ENCODE measurements at regions not wholly inside any gene's neighbourhood (a gene's known extent, or its start where the extent isn't known, plus 50 kb on each side); places are given as distances from the start of the nearest gene placed in this dataset.

GRCh38 chr10:125396676-125397075 lies 236.3 kb upstream of the CTBP2 start:
- DNase-seq = no peak

GRCh38 chr10:125392609-125393008 lies 232.2 kb upstream of the CTBP2 start:
- no peak for DNase-seq

- DNase-seq = no peak
Observed at GRCh38 chr10:125392154-125392553, 231.8 kb upstream of the CTBP2 start.

- DNase-seq = no peak
Observed at GRCh38 chr10:125389648-125390047, 229.3 kb upstream of the CTBP2 start.

- DNase-seq = no peak
Observed at GRCh38 chr10:125379592-125379991, 219.2 kb upstream of the CTBP2 start.

- DNase-seq = no peak
Observed at GRCh38 chr10:125377368-125377767, 217.0 kb upstream of the CTBP2 start.

GRCh38 chr10:125375210-125375609 lies 214.8 kb upstream of the CTBP2 start:
- no peak for DNase-seq

- DNase-seq = no peak
Observed at GRCh38 chr10:125373546-125373945, 213.2 kb upstream of the CTBP2 start.

GRCh38 chr10:125370578-125370977 lies 210.2 kb upstream of the CTBP2 start:
- DNase-seq = no peak

GRCh38 chr10:125369382-125370326 lies 209.3 kb upstream of the CTBP2 start:
- DNase-seq = no peak

- no peak for DNase-seq
Observed at GRCh38 chr10:125368146-125368545, 207.8 kb upstream of the CTBP2 start.

GRCh38 chr10:125363791-125364190 lies 203.4 kb upstream of the CTBP2 start:
- DNase-seq = no peak

GRCh38 chr10:125362950-125363349 lies 202.6 kb upstream of the CTBP2 start:
- no peak for DNase-seq

GRCh38 chr10:125359401-125359800 lies 199.0 kb upstream of the CTBP2 start:
- DNase-seq = no peak

GRCh38 chr10:125355657-125356056 lies 195.3 kb upstream of the CTBP2 start:
- DNase-seq = no peak

- DNase-seq = no peak
Observed at GRCh38 chr10:125350519-125350918, 190.2 kb upstream of the CTBP2 start.

GRCh38 chr10:125348536-125348935 lies 188.2 kb upstream of the CTBP2 start:
- DNase-seq = no peak

- DNase-seq = no peak
Observed at GRCh38 chr10:125344573-125345171, 184.3 kb upstream of the CTBP2 start.

- no peak for DNase-seq
Observed at GRCh38 chr10:125343983-125344382, 183.6 kb upstream of the CTBP2 start.

GRCh38 chr10:125343118-125343925 lies 183.0 kb upstream of the CTBP2 start:
- DNase-seq = no peak

- DNase-seq = no peak
Observed at GRCh38 chr10:125341611-125342010, 181.2 kb upstream of the CTBP2 start.

GRCh38 chr10:125340903-125341302 lies 180.5 kb upstream of the CTBP2 start:
- DNase-seq = no peak

GRCh38 chr10:125337510-125337909 lies 177.1 kb upstream of the CTBP2 start:
- no peak for DNase-seq

GRCh38 chr10:125334545-125334944 lies 174.2 kb upstream of the CTBP2 start:
- DNase-seq = no peak

Data from DMS79 (cell line).